ENCODE measurements at regions not wholly inside any gene's neighbourhood (a gene's known extent, or its start where the extent isn't known, plus 50 kb on each side); places are given as distances from the start of the nearest gene placed in this dataset.

- TF ChIP-seq CTCF (IDR thresholded peaks at IDR 0.05 in 8 of 11, conservative IDR thresholded peaks at IDR 0.05 in 3 of 11) (no peak), POLR2A (IDR thresholded peaks at IDR 0.05) (no peak)
Measured at GRCh38 chrX:80170581-80170980, 156.0 kb downstream of the TBX22 start.

Measured in spleen (tissue), 7 donors.